HG03439 (cell line): ENCODE measurements at regions not wholly inside any gene's neighbourhood (a gene's known extent, or its start where the extent isn't known, plus 50 kb on each side); places are given as distances from the start of the nearest gene placed in this dataset.
A peak's percentile ranks its signal among the peaks of the same experiment; 100 is the strongest.

Experiments
- ATAC-seq: cut with Tn5 transposase; IDR thresholded peaks from one replicate; pipeline ENCODE4 v1.9.1; 2021; ENCODE audit warnings: mild to moderate bottlenecking, moderate library complexity; ENCODE audit not compliant: unreplicated experiment

- ATAC-seq, result no peak
Measured at GRCh38 chr6:24052590-24052961, 73.4 kb upstream of the NRSN1 start.

GRCh38 chr6:24053057-24053456 is 73.0 kb upstream of the NRSN1 start:
- no peak for ATAC-seq

GRCh38 chr6:24054388-24054787 is 71.6 kb upstream of the NRSN1 start:
- ATAC-seq, result no peak

GRCh38 chr6:24056567-24056966 is 69.4 kb upstream of the NRSN1 start:
- ATAC-seq, result no peak

- no peak for ATAC-seq
Measured at GRCh38 chr6:24057030-24057429, 69.0 kb upstream of the NRSN1 start.

- peak; percentile 99 for ATAC-seq
Measured at GRCh38 chr6:24060982-24061754, 64.8 kb upstream of the NRSN1 start.

- no peak for ATAC-seq
Measured at GRCh38 chr6:24064106-24064505, 61.9 kb upstream of the NRSN1 start.

- no peak for ATAC-seq
Measured at GRCh38 chr6:24064832-24065231, 61.2 kb upstream of the NRSN1 start.

GRCh38 chr6:24069526-24069925 is 56.5 kb upstream of the NRSN1 start:
- ATAC-seq, result no peak

- ATAC-seq, result no peak
Measured at GRCh38 chr6:24072038-24072746, 53.8 kb upstream of the NRSN1 start.

- no peak for ATAC-seq
Measured at GRCh38 chr6:24076011-24076410, 50.0 kb upstream of the NRSN1 start.
